ENCODE measurements at regions not wholly inside any gene's neighbourhood (a gene's known extent, or its start where the extent isn't known, plus 50 kb on each side); places are given as distances from the start of the nearest gene placed in this dataset.

DNA sequence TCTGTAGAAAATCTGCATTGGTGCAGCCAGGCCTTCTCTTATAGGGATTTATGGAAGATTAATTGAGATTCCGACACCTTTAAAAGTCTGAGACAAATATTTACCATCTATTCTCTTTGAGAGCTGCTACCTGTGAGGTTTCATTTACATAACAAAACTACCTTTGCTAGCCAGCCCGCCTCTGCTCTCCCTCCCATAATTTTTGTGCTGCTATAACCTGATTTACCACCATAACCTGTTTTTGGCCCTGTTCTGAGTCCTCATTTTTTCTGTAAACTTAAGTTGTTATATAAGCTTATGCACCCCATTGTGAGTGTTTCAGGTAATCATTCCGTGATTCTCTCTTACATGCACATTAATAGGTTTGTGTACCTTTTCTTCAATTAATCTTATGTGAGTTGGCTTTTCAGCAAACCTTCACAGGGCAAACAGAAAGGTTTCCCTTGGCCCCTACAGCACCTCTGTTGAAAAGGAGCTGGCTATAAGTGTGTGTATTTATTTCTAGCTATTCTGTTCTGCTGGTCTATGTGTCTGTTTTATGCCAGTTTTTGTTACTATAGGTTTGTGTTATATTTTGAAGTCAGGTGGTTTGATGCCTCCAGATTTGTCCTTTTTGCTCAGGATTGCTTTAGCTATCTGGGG, 114.9 kb upstream of the XIRP2 start:
- TF ChIP-seq EZH2 (IDR thresholded peaks at IDR 0.05; ENCODE audit: borderline replicate concordance, low read depth, low read length, severe bottlenecking) (no peak), CTCF (IDR thresholded peaks at IDR 0.05; ENCODE audit: extremely low read depth in 1 of 2, insufficient read depth in 1 of 2, low read depth in 1 of 2, low read length in 2 of 2) (no peak), POLR2A (IDR thresholded peaks at IDR 0.05; ENCODE audit: low read depth, low read length) (no peak), POLR2AphosphoS5 (IDR thresholded peaks at IDR 0.05; ENCODE audit: insufficient read depth, low read depth, low read length) (no peak), MAX (IDR thresholded peaks at IDR 0.05; ENCODE audit: insufficient read depth, insufficient read length) (no peak), FOS (IDR thresholded peaks at IDR 0.05; ENCODE audit: borderline replicate concordance, insufficient read depth, low read length) (no peak), JUN (IDR thresholded peaks at IDR 0.05; ENCODE audit: borderline replicate concordance, insufficient read depth, insufficient read length, low read depth) (no peak)
